Fibroblast of pulmonary artery (primary cell): ENCODE measurements at regions not wholly inside any gene's neighbourhood (a gene's known extent, or its start where the extent isn't known, plus 50 kb on each side); places are given as distances from the start of the nearest gene placed in this dataset.

ENCODE experiments used
- DNase-seq: peaks from one replicate; pipeline ENCODE4 v3.0.0-alpha.2; 2010; ENCODE audit warnings: low read depth
- H3K4me3 ChIP-seq: replicated peaks from 2 replicates; pipeline ENCODE4 v1.5.1; 2011; ENCODE audit warnings: low read depth, mild to moderate bottlenecking, control low read depth, low read length, moderate library complexity
- CTCF ChIP-seq: IDR thresholded peaks from 2 replicates; pipeline ENCODE4 v1.5.1; 2011; ENCODE audit warnings: mild to moderate bottlenecking, control low read depth, low read length, inconsistent platforms; ENCODE audit errors: missing control alignments

DNA sequence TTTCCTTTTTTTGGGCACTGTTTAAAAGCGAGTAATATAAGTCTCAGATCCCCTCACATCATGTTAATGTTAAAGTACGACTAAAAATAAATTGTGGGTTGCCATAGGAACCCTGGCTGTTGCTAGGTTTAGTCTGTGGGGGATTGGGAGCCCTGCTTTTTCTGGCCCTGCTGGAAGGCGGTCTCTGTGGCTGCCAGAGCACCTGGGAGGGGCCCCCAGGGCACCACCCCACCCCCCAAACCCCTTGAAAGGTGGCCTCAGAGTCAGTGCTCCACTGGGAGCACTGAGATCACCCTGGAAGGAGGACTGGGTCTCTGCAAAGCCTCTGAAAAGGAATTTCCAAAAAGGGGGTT, 66.2 kb upstream of the NEURL1B start:
- no peak for TF ChIP-seq CTCF
- H3K4me3 ChIP-seq, result no peak overlapping the region
- no peak for DNase-seq

DNA sequence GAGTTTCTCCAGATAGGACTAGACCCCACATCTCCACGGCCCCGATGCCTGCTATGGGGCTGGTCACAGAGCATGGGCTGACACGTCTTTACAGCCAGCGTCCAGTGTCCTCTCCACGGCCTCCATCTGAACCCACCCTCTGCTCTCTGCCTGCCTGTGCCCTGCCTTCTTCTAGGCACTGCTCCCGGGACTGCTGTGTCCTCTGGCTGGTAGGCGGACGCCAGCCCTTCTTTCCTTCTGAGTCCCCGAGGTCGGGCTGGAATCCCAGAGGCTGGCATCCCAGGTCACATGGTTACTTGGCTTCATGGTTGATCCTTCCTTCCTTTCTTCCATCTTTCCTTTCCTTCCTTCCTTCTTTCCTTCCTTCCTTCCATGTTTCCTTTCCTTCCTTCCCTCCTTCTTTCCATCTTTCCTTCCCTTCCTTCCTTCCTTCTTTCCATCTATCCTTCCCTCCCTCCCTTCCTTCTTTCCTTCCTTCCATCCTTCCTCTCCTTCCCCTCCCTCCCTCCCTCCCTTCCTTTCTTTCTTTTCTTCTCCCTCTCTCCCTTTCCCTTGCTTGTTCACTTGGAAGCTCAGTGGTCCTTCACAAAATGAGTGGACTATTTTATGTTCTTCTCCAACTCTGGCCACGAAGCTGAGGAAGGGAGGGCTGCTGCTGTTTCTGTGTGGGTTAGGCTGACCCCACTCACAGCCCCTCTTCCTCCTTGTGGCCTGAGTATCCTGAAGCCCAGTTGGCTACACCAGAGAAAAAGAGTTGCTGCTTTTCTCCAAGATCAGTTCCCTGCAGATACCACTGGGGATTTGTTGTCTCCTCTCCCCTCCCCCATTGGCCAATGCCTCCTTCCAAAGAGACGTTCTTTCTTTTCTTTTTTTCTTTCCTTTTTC, 66.8 kb upstream of the NEURL1B start:
- no peak for DNase-seq
- H3K4me3 ChIP-seq, result no peak overlapping the region
- no peak for TF ChIP-seq CTCF

DNA sequence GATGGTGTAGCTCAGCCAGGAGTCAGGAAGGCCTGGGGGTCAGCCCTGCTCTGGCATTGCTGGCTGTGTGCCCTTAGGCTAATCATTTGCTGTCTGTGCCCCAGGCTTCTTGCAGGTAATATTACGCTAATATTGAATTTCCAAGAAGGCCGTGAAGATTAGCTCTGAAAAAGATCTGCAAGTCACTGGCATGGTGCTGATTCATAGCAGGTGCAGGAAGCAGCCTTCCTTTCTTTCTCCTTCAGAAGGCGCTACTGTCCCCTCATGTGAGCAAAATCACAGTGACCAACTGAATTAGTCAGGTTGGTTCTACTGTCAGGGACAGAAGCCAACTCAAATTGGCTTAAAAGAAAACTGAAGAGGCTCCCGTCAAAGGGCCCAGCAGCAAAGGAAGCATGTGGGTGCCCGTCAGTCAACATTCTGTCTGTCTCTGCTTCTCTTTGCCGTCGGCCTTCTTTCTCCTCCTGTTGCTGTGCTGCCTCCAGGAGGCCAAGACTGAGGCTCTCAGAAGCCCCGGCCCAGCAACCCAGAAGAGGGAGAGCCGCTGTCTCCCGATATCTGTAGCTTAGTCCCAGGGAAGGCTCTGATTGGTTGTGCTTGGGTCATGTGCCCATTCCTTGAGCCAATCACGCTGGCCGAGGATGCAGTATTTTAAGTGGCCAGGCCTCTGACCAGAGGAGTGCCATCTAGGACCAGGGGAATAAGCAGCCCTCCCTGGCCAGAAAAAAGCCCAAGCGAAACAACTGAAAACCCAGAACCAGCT, 67.8 kb upstream of the NEURL1B start:
- no peak overlapping the region for H3K4me3 ChIP-seq
- DNase-seq, result no peak
- TF ChIP-seq CTCF, result no peak

- TF ChIP-seq CTCF, result no peak
- no peak overlapping the region for H3K4me3 ChIP-seq
- DNase-seq, result no peak
These were observed 68.6 kb upstream of the NEURL1B start for GRCh38 chr5:172572440-172572839.

- TF ChIP-seq CTCF, result no peak
- H3K4me3 ChIP-seq, result no peak overlapping the region
- no peak for DNase-seq
These were observed 69.2 kb upstream of the NEURL1B start for GRCh38 chr5:172571892-172572291.

- no peak overlapping the region for H3K4me3 ChIP-seq
- no peak for TF ChIP-seq CTCF
- DNase-seq, result no peak
These were observed 69.7 kb upstream of the NEURL1B start for GRCh38 chr5:172571413-172571812.
